RWPE2 (cell line): ENCODE measurements at regions not wholly inside any gene's neighbourhood (a gene's known extent, or its start where the extent isn't known, plus 50 kb on each side); places are given as distances from the start of the nearest gene placed in this dataset.

Experiments
- ATAC-seq: fragments of 200-7000 bp; cut with Tn5 transposase; 3 replicates; pipeline ENCODE4 v1.9.1; 2021; ENCODE audit warnings: low read depth
- DNase-seq: peaks from one replicate; pipeline ENCODE4 v3.0.0-alpha.2; 2020; ENCODE audit warnings: low spot score
- H3K27ac ChIP-seq: fragments of 450-650 bp; 2 replicates; pipeline ENCODE4 v1.5.1; 2017; ENCODE audit warnings: mild to moderate bottlenecking; ENCODE audit not compliant: poor library complexity, severe bottlenecking
- H3K27me3 ChIP-seq: fragments of 250-450 bp; sonication (Bioruptor Pico); 2 replicates; pipeline ENCODE4 v1.5.1; 2021; ENCODE audit warnings: mild to moderate bottlenecking, moderate library complexity; ENCODE audit not compliant: insufficient read depth, poor library complexity, severe bottlenecking
- H3K36me3 ChIP-seq: fragments of 250-450 bp; sonication (Bioruptor Pico); 2 replicates; pipeline ENCODE4 v1.5.1; 2020; ENCODE audit warnings: low read depth, mild to moderate bottlenecking, moderate library complexity
- H3K4me1 ChIP-seq: fragments of 250-450 bp; sonication (Bioruptor Pico); 2 replicates; pipeline ENCODE4 v1.5.1; 2021; ENCODE audit warnings: mild to moderate bottlenecking, moderate library complexity; ENCODE audit not compliant: insufficient read depth, poor library complexity, severe bottlenecking
- H3K4me3 ChIP-seq: fragments of 250-450 bp; sonication (Bioruptor Pico); 2 replicates; pipeline ENCODE4 v1.5.1; 2021; ENCODE audit warnings: mild to moderate bottlenecking, moderate library complexity; ENCODE audit not compliant: severe bottlenecking
- H3K9me3 ChIP-seq: fragments of 250-450 bp; sonication (Bioruptor Pico); 2 replicates; pipeline ENCODE4 v1.5.1; 2021; ENCODE audit warnings: mild to moderate bottlenecking, moderate library complexity; ENCODE audit not compliant: severe bottlenecking
- CTCF ChIP-seq: fragments of 450-650 bp; IDR thresholded peaks from one replicate; pipeline ENCODE4 v1.5.1; 2017; ENCODE audit warnings: mild to moderate bottlenecking, moderate library complexity; ENCODE audit not compliant: poor library complexity, severe bottlenecking

GRCh38 chr15:69816522-69816921 lies 281.2 kb downstream of the TLE3 start:
- H3K27me3 ChIP-seq: peaks cover 31% of the 10 kb centered on the region
- no peak for DNase-seq
- H3K27ac ChIP-seq: no peak overlapping the region
- no peaks in the 10 kb centered on the region for H3K9me3 ChIP-seq
- TF ChIP-seq CTCF: no peak
- H3K4me3 ChIP-seq: no peak overlapping the region
- H3K36me3 ChIP-seq: no peaks in the 10 kb centered on the region
- ATAC-seq: no peak
- H3K4me1 ChIP-seq: no peaks in the 10 kb centered on the region

- H3K27me3 ChIP-seq: peaks cover 31% of the 10 kb centered on the region
- H3K4me1 ChIP-seq: no peaks in the 10 kb centered on the region
- ATAC-seq: no peak
- no peaks in the 10 kb centered on the region for H3K9me3 ChIP-seq
- no peak overlapping the region for H3K4me3 ChIP-seq
- no peak overlapping the region for H3K27ac ChIP-seq
- H3K36me3 ChIP-seq: no peaks in the 10 kb centered on the region
- no peak for TF ChIP-seq CTCF
- DNase-seq: no peak
These were observed 279.2 kb downstream of the TLE3 start for GRCh38 chr15:69818529-69818928.

- no peak for TF ChIP-seq CTCF
- H3K9me3 ChIP-seq: no peaks in the 10 kb centered on the region
- no peak for ATAC-seq
- H3K27ac ChIP-seq: no peak overlapping the region
- no peaks in the 10 kb centered on the region for H3K4me1 ChIP-seq
- H3K4me3 ChIP-seq: no peak overlapping the region
- H3K36me3 ChIP-seq: no peaks in the 10 kb centered on the region
- H3K27me3 ChIP-seq: peaks cover 34% of the 10 kb centered on the region
- no peak for DNase-seq
These were observed 278.3 kb downstream of the TLE3 start for GRCh38 chr15:69819371-69819770.

- H3K4me1 ChIP-seq: no peaks in the 10 kb centered on the region
- DNase-seq (no peak), ATAC-seq (no peak)
- H3K27me3 ChIP-seq: peaks cover 34% of the 10 kb centered on the region
- TF ChIP-seq CTCF: no peak
- no peaks in the 10 kb centered on the region for H3K9me3 ChIP-seq
- H3K4me3 ChIP-seq: no peak overlapping the region
- H3K36me3 ChIP-seq: no peaks in the 10 kb centered on the region
- H3K27ac ChIP-seq: no peak overlapping the region
These were observed 276.9 kb downstream of the TLE3 start for GRCh38 chr15:69820819-69821218.

- ATAC-seq: peak; percentile 39; the same call in 1 of the 3 replicates
- no peaks in the 10 kb centered on the region for H3K4me1 ChIP-seq
- H3K36me3 ChIP-seq: no peaks in the 10 kb centered on the region
- H3K9me3 ChIP-seq: no peaks in the 10 kb centered on the region
- H3K4me3 ChIP-seq: no peak overlapping the region
- DNase-seq: no peak
- no peak for TF ChIP-seq CTCF
- H3K27ac ChIP-seq: no peak overlapping the region
- H3K27me3 ChIP-seq: peaks cover 24% of the 10 kb centered on the region
These were observed 274.4 kb downstream of the TLE3 start for GRCh38 chr15:69823223-69823907.
